ENCODE measurements at regions not wholly inside any gene's neighbourhood (a gene's known extent, or its start where the extent isn't known, plus 50 kb on each side); places are given as distances from the start of the nearest gene placed in this dataset.
A peak's percentile ranks its signal among the peaks of the same experiment; 100 is the strongest.

GRCh38 chr14:97426776-97427175 lies 629.6 kb downstream of the VRK1 start:
- no peak for DNase-seq (ENCODE audit: low spot score)
- intact Hi-C loops (cut with DNase I), result no loop called here
- no peak for ATAC-seq

- intact Hi-C loops (cut with DNase I), result no loop called here
- ATAC-seq (no peak), DNase-seq (ENCODE audit: low spot score) (no peak)
These were observed 631.7 kb downstream of the VRK1 start for GRCh38 chr14:97428808-97429440.

DNA sequence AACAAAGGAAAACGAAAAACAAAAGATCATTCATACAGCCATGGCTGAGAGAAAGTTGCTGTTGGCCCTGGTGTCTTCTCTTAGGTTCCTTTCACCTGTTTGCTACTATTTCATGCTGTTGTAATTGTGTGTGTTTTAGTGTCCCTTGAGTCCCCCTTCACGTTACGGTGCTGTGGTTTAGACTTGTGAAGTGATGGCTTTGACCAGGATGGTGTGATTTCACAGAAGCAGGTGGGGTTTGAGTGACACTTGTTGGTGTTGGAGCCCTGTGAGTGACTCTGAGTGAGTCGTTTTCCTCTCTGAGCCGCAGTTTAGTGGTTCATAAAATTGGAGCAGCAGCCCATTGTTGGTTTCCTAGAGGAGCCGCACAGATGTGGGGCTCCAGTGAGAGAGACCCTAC lies 635.4 kb downstream of the VRK1 start:
- intact Hi-C loops (cut with DNase I), result no loop called here
- DNase-seq (ENCODE audit: low spot score) (no peak), ATAC-seq (no peak)

- DNase-seq (ENCODE audit: low spot score) (no peak), ATAC-seq (no peak)
- intact Hi-C loops (cut with DNase I), result loop anchor here (10.0 kb wide), 1 partner anchor 1813 kb away; no protein-coding TSS in a partner anchor
These were observed 644.7 kb downstream of the VRK1 start for GRCh38 chr14:97441740-97442362.

- intact Hi-C loops (cut with DNase I), result loop anchor here (10.0 kb wide), 1 partner anchor 1812 kb away; no protein-coding TSS in a partner anchor
- no peak for DNase-seq (ENCODE audit: low spot score)
- no peak for ATAC-seq
These were observed 645.2 kb downstream of the VRK1 start for GRCh38 chr14:97442363-97442762.

DNA sequence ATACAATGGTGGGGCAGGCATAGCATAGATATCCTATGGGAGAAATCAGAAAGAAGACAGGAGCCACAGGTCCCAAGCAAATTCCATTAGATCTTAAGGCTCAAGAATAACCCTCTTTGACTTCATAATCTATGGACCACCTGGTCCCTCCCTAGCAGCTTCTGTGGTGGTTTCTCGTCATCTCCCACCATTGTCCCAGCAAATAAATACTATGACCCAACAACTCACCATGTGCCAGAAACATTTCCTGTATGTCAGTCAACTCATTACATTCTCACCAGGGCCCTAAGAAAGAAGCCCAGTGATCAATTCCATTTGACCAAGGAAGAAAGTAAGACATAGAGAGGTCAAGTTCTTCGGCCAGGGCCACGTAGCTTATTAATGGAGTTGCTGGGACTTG lies 646.2 kb downstream of the VRK1 start:
- ATAC-seq, result no peak
- no peak for DNase-seq (ENCODE audit: low spot score)
- intact Hi-C loops (cut with DNase I), result loop anchor here (10.0 kb wide), 1 partner anchor 1811 kb away; no protein-coding TSS in a partner anchor

DNA sequence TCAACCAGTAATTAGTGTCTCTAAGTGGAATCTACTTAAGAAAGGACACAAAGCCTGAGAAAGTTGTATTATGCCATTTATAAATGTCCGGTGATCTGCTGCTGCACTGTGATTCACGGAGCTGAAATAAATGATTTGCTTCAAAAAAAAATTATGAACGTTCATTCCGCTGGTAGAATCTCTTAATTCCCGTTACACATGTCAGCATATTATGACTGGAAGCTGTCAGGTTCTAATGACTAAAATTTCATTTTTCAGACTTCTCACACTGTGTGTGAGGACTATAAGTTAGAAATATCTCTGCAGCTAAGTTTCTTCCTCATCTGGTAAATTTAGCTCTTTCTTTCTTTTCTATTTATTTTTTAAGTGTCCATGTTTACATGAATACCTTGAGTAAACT lies 647.1 kb downstream of the VRK1 start:
- ATAC-seq, result no peak
- intact Hi-C loops (cut with DNase I), result loop anchor here (10.0 kb wide), 1 partner anchor 1811 kb away; no protein-coding TSS in a partner anchor
- DNase-seq (ENCODE audit: low spot score), result no peak

GRCh38 chr14:97445367-97445766 lies 648.2 kb downstream of the VRK1 start:
- intact Hi-C loops (cut with DNase I), result loop anchor here (10.0 kb wide), 1 partner anchor 1809 kb away; no protein-coding TSS in a partner anchor
- DNase-seq (ENCODE audit: low spot score) (no peak), ATAC-seq (no peak)

- no peak for ATAC-seq
- intact Hi-C loops (cut with DNase I), result loop anchor here (10.0 kb wide), 1 partner anchor 1809 kb away; no protein-coding TSS in a partner anchor
These were observed 648.9 kb downstream of the VRK1 start for GRCh38 chr14:97446087-97446486.

GRCh38 chr14:97452314-97452713 lies 655.1 kb downstream of the VRK1 start:
- no peak for DNase-seq (ENCODE audit: low spot score)
- no peak for ATAC-seq
- intact Hi-C loops (cut with DNase I), result no loop called here

More at GRCh38 chr14:97446087-97446486, 648.9 kb downstream of the VRK1 start:
- DNase-seq (ENCODE audit: low spot score), result no peak

GRCh38 chr14:97453991-97454390 lies 656.8 kb downstream of the VRK1 start:
- intact Hi-C loops (cut with DNase I), result no loop called here
- no peak for ATAC-seq

GRCh38 chr14:97456462-97456861 lies 659.3 kb downstream of the VRK1 start:
- no peak for ATAC-seq
- intact Hi-C loops (cut with DNase I), result no loop called here

More at GRCh38 chr14:97453991-97454390, 656.8 kb downstream of the VRK1 start:
- no peak for DNase-seq (ENCODE audit: low spot score)

DNA sequence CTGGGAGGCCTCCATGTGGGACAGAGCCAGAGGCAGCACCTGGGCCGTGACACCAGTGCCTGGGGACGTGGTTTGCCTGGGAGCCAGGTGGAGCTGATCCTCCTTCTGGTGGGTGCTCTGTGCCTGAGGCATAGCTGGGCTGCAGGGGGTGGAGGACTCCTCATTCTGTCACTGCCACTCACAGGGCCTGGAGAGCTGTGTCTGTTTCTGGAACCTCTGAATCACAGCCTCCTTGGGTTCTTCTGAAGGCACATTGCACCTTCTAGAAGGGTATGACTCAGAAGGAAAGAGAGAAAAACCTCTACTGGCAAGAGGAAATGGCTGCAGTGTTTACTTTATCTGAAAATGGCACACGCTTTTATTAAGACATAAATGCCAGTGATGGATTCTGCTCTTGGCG lies 659.8 kb downstream of the VRK1 start:
- ATAC-seq (no peak), DNase-seq (ENCODE audit: low spot score) (no peak)
- intact Hi-C loops (cut with DNase I), result no loop called here

More at GRCh38 chr14:97456462-97456861, 659.3 kb downstream of the VRK1 start:
- no peak for DNase-seq (ENCODE audit: low spot score)

DNA sequence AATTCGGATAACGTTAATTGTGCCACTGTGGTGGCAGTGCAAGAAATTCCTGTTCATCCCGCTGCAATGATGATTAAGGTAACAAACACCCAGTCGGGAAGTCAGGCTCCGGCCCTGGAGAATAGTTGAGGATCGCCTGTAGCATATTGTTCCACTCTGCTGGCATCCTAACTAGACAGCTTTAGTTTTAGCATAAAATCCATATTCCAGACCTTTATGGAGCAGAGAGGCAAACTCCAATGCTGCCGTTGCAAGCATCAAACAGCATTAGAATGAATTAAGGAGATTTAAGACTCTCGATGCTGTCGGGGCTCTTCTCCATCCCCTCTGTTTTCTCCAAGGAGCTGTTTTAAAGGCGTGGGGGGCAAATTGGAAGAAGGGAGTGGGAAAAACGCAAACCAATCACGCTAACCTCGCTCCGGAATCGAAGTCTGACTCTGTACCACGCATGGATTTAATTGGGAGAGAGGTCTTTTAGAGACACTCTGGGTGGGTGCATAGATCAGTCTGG lies 660.4 kb downstream of the VRK1 start:
- no peak for ATAC-seq
- intact Hi-C loops (cut with DNase I), result no loop called here
- no peak for DNase-seq (ENCODE audit: low spot score)

DNA sequence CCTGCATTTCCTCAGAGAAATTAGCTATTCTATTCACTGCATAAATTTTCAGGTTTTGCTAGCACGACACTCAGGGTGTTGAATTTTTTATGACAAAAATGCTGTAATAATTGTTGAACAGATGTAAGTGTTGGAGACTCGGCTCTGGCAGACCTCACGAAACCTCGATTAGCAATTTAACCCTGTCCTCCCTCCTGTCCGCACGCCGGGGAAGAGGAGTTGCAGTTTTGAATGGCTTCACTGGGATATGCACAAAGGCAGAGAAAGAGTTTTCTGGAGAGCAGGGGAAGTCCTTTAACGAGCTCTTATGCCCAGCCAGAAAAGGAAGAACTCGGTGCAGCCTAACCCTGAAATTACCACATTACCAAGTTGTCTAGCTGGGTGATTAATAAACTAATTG lies 661.1 kb downstream of the VRK1 start:
- no peak for ATAC-seq

GRCh38 chr14:97458661-97459579 lies 661.7 kb downstream of the VRK1 start:
- intact Hi-C loops (cut with DNase I), result no loop called here

More for the DNA sequence above, 661.1 kb downstream of the VRK1 start:
- intact Hi-C loops (cut with DNase I), result no loop called here
- no peak for DNase-seq (ENCODE audit: low spot score)

DNA sequence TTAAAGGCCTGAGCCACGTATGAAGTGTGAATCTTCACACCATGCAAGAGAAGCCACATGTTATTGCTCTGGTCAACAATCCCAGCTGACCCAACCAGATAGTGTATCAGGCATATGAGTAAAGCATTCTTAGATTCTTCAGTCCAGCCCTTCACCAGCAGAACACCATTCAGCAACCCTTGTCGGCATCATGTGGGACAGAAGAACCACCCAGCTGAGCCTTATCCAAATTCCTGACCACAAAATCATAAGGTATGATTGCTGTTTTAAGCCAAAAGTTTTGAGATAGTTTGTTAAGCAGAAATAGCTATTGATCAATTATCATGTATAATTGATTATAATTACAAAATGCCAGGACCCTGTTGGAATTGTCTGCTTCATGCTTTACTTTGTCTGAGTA lies 664.9 kb downstream of the VRK1 start:
- DNase-seq (ENCODE audit: low spot score), result no peak
- ATAC-seq, result no peak
- intact Hi-C loops (cut with DNase I), result no loop called here

More at GRCh38 chr14:97458661-97459579, 661.7 kb downstream of the VRK1 start:
- DNase-seq (ENCODE audit: low spot score), result no peak
- ATAC-seq, result peak; percentile 63

DNA sequence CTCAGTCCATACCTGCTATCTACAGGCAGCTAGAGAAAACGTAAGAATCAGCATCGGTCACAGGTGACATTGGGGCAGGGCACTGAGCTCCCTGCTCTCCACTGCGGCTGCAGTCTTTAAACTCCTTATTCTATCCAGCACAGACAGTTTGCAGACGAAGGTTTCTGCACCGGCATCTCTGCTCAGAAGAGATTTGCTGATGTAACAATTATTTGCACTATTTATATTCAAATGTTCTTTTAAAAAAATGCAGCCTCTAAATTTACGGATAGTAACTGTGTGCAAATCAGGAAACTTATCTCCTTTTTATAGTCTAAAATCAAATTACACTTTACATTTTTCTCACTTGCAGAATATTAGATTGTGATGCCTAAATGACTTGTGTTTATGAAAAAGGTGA lies 671.0 kb downstream of the VRK1 start:
- intact Hi-C loops (cut with DNase I), result no loop called here
- DNase-seq (ENCODE audit: low spot score) (no peak), ATAC-seq (no peak)

DNA sequence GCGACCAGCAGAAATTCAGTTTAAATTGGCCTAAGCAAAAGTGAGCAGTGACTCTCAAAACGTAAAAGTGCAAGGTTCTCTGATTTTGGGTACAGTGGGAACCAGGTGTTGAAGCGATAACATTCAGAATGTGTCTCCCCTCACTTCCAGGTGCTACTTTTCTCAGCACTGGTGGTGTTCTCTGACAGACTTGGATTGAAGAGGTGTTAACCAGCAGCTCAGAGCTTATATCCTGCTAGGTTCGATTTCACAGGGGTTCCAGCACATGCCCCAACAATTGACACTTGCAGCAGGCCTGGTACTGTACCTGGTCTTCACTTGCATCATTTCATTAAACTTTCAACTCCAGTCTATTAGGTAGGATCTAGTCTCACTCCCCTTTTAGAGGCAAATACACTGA lies 680.2 kb downstream of the VRK1 start:
- intact Hi-C loops (cut with DNase I), result no loop called here
- ATAC-seq (no peak), DNase-seq (ENCODE audit: low spot score) (no peak)
